H1 (cell line): ENCODE measurements at regions not wholly inside any gene's neighbourhood (a gene's known extent, or its start where the extent isn't known, plus 50 kb on each side); places are given as distances from the start of the nearest gene placed in this dataset.

Source experiments
- BCL11A ChIP-seq, 2 experiments: IDR thresholded peaks; one replicate each; pipeline ENCODE4 v1.6.1; 2011; ENCODE audit warnings: low read depth in 2 of 2, low read length in 2 of 2, mild to moderate bottlenecking in 2 of 2
- SAP30 ChIP-seq: fragments of 300-600 bp; sonication (generic); IDR thresholded peaks from 2 replicates; pipeline ENCODE4 v1.7.1; 2012; ENCODE audit warnings: low read length, moderate library complexity, mild to moderate bottlenecking, inconsistent platforms; ENCODE audit not compliant: insufficient read depth, insufficient replicate concordance
- TF ChIP-seq, protein P1 (sequence below), 3 experiments: IDR thresholded peaks; 1 replicate in 2 of 3; 2 replicates in 1 of 3; pipeline versions ENCODE4 v1.5.1 to v1.6.1; 2011; ENCODE audit warnings: low read length in 3 of 3, mild to moderate bottlenecking in 3 of 3, inconsistent platforms in 2 of 3, low read depth in 1 of 3, moderate library complexity in 1 of 3; ENCODE audit not compliant: insufficient read depth in 1 of 3; ENCODE audit errors: control extremely low read depth in 1 of 3

DNA sequence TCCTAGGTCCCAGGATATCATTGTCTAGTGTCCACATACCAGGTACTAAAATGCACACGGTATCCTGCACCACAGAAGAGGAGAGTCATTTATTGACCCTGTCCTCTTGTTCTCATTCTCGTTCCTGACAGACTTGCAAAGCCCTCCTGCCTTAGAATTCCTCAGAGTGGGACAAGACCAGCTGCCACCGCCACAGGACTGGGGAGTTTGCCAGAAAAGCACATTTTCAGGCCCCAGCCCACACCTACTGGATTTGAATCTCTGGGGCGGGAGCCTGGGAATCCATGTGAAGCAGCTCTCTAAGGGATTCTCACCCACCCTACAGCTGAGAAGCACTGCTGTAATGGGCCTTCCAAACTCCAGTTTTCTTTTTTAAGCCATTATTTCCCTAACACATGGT is 68.0 kb upstream of the FANCC start (continued):
- TF ChIP-seq, protein P1, sequence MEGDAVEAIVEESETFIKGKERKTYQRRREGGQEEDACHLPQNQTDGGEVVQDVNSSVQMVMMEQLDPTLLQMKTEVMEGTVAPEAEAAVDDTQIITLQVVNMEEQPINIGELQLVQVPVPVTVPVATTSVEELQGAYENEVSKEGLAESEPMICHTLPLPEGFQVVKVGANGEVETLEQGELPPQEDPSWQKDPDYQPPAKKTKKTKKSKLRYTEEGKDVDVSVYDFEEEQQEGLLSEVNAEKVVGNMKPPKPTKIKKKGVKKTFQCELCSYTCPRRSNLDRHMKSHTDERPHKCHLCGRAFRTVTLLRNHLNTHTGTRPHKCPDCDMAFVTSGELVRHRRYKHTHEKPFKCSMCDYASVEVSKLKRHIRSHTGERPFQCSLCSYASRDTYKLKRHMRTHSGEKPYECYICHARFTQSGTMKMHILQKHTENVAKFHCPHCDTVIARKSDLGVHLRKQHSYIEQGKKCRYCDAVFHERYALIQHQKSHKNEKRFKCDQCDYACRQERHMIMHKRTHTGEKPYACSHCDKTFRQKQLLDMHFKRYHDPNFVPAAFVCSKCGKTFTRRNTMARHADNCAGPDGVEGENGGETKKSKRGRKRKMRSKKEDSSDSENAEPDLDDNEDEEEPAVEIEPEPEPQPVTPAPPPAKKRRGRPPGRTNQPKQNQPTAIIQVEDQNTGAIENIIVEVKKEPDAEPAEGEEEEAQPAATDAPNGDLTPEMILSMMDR (IDR thresholded peaks at IDR 0.05; ENCODE audit: control extremely low read depth in 1 of 3, insufficient read depth in 1 of 3, low read depth in 1 of 3, low read length in 3 of 3), result no peak
- TF ChIP-seq SAP30 (no peak), BCL11A (IDR thresholded peaks at IDR 0.05; ENCODE audit: low read depth in 2 of 2, low read length in 2 of 2) (no peak)
